Neuron (in vitro differentiated cells): ENCODE measurements at regions not wholly inside any gene's neighbourhood (a gene's known extent, or its start where the extent isn't known, plus 50 kb on each side); places are given as distances from the start of the nearest gene placed in this dataset.
"Not testable (repeated sequence)": the region's sequence is repeated elsewhere in the genome, so short reads cannot be mapped to it uniquely, and the experiment has no call there.

ENCODE experiments used
- H2AFZ ChIP-seq: one replicate; pipeline ENCODE4 v1.6.1; 2013; ENCODE audit warnings: low read depth, mild to moderate bottlenecking, inconsistent platforms, low read length, moderate library complexity
- H3K27me3 ChIP-seq: one replicate; pipeline ENCODE4 v1.6.1; 2013; ENCODE audit warnings: low read length; ENCODE audit not compliant: insufficient read depth
- H3K36me3 ChIP-seq: one replicate; pipeline ENCODE4 v1.6.1; 2013; ENCODE audit warnings: low read length; ENCODE audit not compliant: insufficient read depth
- H3K4me1 ChIP-seq: one replicate; pipeline ENCODE4 v1.6.1; 2013; ENCODE audit warnings: low read length; ENCODE audit not compliant: insufficient read depth
- H3K4me3 ChIP-seq: 2 replicates; pipeline ENCODE4 v1.5.1; 2013; ENCODE audit warnings: mild to moderate bottlenecking, low read length, moderate library complexity
- H3K9me3 ChIP-seq: one replicate; pipeline ENCODE4 v1.6.1; 2013; ENCODE audit warnings: low read length

DNA sequence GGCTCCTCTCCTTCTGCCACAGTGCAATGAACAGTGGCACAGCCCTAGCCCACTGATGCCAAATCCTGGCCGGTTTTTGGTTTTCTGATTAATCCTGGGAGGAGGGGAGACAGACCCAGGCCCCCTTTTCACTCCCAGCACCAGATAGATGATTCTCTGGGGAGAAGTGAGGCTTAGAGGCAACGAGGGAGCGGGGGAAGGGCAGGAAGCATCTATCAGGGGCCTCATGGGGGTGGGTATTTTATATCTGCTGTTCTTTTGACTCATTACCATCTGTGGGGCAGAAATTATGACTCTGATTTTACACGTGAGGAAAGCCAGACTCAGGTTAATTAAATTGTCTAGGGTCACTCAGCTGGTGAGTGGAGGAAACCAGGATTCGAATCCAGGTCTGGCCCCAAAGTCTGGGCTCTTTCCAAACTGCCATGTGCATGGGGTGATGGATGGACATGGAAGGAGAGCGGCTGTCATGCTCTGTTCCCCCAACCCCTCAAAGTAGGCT lies 79.4 kb downstream of the MRM1 start:
- Histone ChIP-seq H3K4me1 (no peaks in the 10 kb centered on the region), H3K9me3 (no peaks in the 10 kb centered on the region), H2AFZ (no peak overlapping the region), H3K4me3 (no peak overlapping the region), H3K27me3 (peaks cover 7% of the 10 kb centered on the region), H3K36me3 (no peaks in the 10 kb centered on the region)

DNA sequence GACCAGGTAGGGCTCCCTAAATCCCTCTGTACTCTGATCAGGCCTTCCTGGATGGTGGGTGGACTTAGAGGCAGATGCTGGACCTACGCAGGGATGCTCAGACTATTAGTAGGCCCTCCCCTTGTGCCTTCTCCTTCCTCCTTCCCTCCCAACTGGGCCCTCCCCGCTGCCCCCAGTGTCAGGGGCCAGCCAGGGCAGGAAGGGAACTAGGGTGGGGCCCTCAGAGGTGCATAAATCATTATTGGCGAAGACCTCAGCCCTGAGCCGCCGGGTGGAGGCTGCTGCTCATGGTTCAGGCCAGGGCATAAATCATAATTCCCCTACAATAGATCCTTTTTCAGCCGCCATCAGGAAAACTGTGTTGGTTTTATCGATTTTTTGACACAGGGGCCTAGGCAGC lies 81.4 kb downstream of the MRM1 start:
- Histone ChIP-seq H3K36me3 (no peaks in the 10 kb centered on the region), H3K27me3 (peaks cover 16% of the 10 kb centered on the region), H2AFZ (no peak overlapping the region), H3K4me3 (no peak overlapping the region), H3K9me3 (no peaks in the 10 kb centered on the region), H3K4me1 (no peaks in the 10 kb centered on the region)

GRCh38 chr17:36683387-36683786 lies 82.0 kb downstream of the MRM1 start:
- Histone ChIP-seq H2AFZ (no peak overlapping the region), H3K27me3 (peaks cover 19% of the 10 kb centered on the region), H3K9me3 (no peaks in the 10 kb centered on the region), H3K4me1 (no peaks in the 10 kb centered on the region), H3K36me3 (no peaks in the 10 kb centered on the region), H3K4me3 (no peak overlapping the region)

- Histone ChIP-seq H3K9me3 (no peaks in the 10 kb centered on the region), H3K27me3 (peaks cover 23% of the 10 kb centered on the region), H3K4me1 (no peaks in the 10 kb centered on the region), H3K36me3 (no peaks in the 10 kb centered on the region), H2AFZ (no peak overlapping the region), H3K4me3 (no peak overlapping the region)
Observed at GRCh38 chr17:36684134-36684533, 82.8 kb downstream of the MRM1 start.

- H3K27me3 ChIP-seq: peaks cover 27% of the 10 kb centered on the region
Observed at GRCh38 chr17:36686123-36686669, 84.8 kb downstream of the MRM1 start.

DNA sequence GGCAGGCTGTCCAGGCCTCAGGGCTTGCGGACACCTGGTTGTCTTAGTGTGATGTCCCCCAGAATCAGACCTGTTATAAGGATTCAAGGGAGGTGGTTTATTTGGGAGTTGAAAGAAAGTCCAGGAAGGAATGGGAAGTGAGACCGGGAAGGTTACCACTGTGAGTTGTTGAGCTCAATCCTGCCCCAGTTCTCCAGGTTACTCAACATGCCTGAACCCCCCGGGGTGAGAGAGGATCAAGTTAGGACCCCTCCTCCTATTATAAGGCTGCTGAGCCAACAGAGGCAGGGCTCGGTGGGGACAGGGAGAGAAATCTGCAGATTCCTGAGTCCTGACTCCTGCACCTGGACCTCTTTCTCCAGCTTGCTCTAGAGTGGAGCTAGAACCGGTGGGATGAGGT lies 86.4 kb downstream of the MRM1 start:
- H3K36me3 ChIP-seq: no peaks in the 10 kb centered on the region
- no peak overlapping the region for H3K4me3 ChIP-seq
- no peaks in the 10 kb centered on the region for H3K9me3 ChIP-seq
- H2AFZ ChIP-seq: no peak overlapping the region
- H3K4me1 ChIP-seq: no peaks in the 10 kb centered on the region
- H3K27me3 ChIP-seq: peaks cover 31% of the 10 kb centered on the region

More at GRCh38 chr17:36686123-36686669, 84.8 kb downstream of the MRM1 start:
- H3K36me3 ChIP-seq: no peaks in the 10 kb centered on the region
- H3K4me3 ChIP-seq: no peak overlapping the region
- H2AFZ ChIP-seq: no peak overlapping the region
- no peaks in the 10 kb centered on the region for H3K9me3 ChIP-seq
- no peaks in the 10 kb centered on the region for H3K4me1 ChIP-seq

- no peaks in the 10 kb centered on the region for H3K4me1 ChIP-seq
- peaks cover 31% of the 10 kb centered on the region for H3K27me3 ChIP-seq
- H3K4me3 ChIP-seq: no peak overlapping the region
- no peaks in the 10 kb centered on the region for H3K36me3 ChIP-seq
- H3K9me3 ChIP-seq: no peaks in the 10 kb centered on the region
- no peak overlapping the region for H2AFZ ChIP-seq
Observed at GRCh38 chr17:36689089-36689667, 87.8 kb downstream of the MRM1 start.

- Histone ChIP-seq H3K36me3 (no peaks in the 10 kb centered on the region), H2AFZ (no peak overlapping the region), H3K4me3 (no peak overlapping the region), H3K27me3 (peaks cover 31% of the 10 kb centered on the region), H3K4me1 (no peaks in the 10 kb centered on the region), H3K9me3 (no peaks in the 10 kb centered on the region)
Observed at GRCh38 chr17:36690190-36690589, 88.8 kb downstream of the MRM1 start.

DNA sequence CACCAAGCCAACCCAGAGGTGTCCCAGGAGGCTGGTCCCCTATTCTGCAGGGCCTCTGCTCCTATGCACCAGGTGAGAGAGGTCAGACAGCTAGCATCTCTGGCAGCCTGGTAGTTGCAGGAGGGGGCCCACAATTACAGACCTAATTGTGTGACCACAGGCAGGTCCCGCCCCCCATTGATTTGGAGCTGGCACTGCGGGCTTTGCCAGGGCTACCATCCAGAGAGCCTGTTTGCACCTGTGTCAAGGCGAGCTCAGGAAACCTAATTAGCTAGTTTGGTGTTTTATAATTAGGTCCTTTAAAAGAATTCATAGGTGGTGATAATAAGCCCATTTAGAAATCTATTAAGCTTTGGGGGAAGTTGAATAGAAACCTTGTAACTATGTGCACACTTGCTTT lies 90.2 kb downstream of the MRM1 start:
- Histone ChIP-seq H3K36me3 (no peaks in the 10 kb centered on the region), H2AFZ (no peak overlapping the region), H3K27me3 (peaks cover 22% of the 10 kb centered on the region), H3K4me1 (no peaks in the 10 kb centered on the region), H3K4me3 (no peak overlapping the region), H3K9me3 (no peaks in the 10 kb centered on the region)

DNA sequence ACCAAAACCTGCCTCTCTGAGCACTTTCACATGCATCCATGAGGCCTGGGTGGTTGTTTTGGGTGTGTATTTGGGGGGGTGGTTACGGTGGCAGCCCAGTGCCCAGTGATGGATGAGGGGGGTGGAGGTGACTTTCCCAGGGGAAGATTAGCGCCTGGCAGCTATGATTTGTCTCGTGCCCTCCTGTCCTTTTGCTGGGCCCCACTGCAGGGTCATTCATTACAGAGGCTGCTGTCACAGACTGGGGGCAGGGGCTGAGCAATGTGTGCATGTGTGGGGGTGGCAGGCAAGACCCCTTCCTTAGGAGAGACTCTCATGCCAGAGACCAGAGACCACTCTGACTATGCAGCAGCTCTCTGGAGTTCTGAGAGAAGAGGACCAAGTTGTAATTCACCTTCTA lies 93.7 kb downstream of the MRM1 start:
- Histone ChIP-seq H3K4me1 (no peaks in the 10 kb centered on the region), H3K27me3 (peaks cover 9% of the 10 kb centered on the region), H2AFZ (no peak overlapping the region), H3K9me3 (no peaks in the 10 kb centered on the region), H3K4me3 (no peak overlapping the region), H3K36me3 (no peaks in the 10 kb centered on the region)

GRCh38 chr17:36695710-36696109 lies 94.3 kb downstream of the MRM1 start:
- H3K36me3 ChIP-seq, H3K9me3 ChIP-seq, H3K4me1 ChIP-seq, H3K27me3 ChIP-seq, H2AFZ ChIP-seq, H3K4me3 ChIP-seq: not testable (repeated sequence)

DNA sequence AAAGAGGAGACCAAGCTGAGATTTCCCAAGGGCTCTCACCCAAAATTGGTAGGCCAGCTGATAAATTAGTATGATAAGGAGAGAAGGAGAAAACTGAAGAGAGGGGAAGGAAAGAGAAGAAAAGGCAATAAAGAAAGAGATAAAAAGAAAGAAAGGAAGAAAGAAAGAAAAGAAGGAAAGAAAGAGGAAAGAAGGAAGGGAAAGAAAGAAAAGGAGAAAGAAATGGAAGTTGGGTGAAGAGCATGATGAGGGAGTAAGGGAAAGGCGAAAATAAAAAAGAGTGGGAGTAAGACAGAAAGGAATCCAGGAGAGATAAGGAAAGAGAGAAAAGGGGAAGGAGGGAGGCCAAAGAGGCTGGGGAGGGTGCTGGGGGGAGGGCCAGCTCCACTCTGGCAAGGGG lies 95.4 kb downstream of the MRM1 start:
- peaks cover 8% of the 10 kb centered on the region for H3K27me3 ChIP-seq

GRCh38 chr17:36697903-36698530 lies 96.6 kb downstream of the MRM1 start:
- Histone ChIP-seq H3K36me3 (no peaks in the 10 kb centered on the region), H2AFZ (no peak overlapping the region), H3K4me3 (no peak overlapping the region), H3K27me3 (peaks cover 4% of the 10 kb centered on the region), H3K9me3 (no peaks in the 10 kb centered on the region), H3K4me1 (no peaks in the 10 kb centered on the region)

More for the DNA sequence above, 95.4 kb downstream of the MRM1 start:
- H3K4me3 ChIP-seq: no peak overlapping the region
- no peaks in the 10 kb centered on the region for H3K9me3 ChIP-seq
- H2AFZ ChIP-seq: no peak overlapping the region
- H3K4me1 ChIP-seq: no peaks in the 10 kb centered on the region
- no peaks in the 10 kb centered on the region for H3K36me3 ChIP-seq
